ENCODE measurements at regions not wholly inside any gene's neighbourhood (a gene's known extent, or its start where the extent isn't known, plus 50 kb on each side); places are given as distances from the start of the nearest gene placed in this dataset.
A peak's percentile ranks its signal among the peaks of the same experiment; 100 is the strongest.

DNA sequence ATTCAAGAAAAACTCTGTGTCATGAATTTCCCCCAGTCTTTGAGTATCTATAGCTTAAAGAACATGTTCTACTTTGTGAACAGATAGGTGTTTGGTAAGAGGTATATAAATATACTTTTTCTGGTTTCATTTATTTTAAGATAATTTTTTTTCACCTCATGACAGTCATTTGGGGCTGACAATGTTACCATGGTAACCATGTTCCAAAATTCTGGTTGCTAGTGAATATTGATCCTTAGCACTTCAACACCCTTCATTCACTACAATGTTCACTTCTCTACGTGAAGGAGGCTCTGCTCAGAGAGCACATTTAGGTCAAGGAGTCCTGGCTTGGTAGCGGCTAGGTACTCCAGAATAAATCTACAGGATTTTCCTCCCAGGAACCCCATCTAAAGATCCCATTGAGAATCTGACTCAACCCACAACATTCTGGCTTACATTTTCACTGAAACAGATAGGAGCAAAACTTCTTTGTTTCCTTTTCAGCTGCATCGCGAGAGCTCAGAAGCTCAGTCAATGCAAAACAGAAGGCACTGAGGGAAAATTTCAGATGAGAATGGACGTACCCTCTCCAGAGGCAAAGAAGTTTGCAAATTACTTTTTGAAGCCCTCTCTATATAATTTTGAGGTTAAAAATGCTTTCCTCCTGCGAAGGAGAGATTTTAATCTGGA, 93.6 kb downstream of the ARF6 start:
- H2AFZ ChIP-seq = peak overlapping the region; percentile 50
- peaks cover 39% of the 10 kb centered on the region for H3F3A ChIP-seq (ENCODE audit: insufficient read depth)
- in situ Hi-C loops (cut with MboI) = no loop called here
- peak overlapping the region; percentile 53 for H3K4me2 ChIP-seq (ENCODE audit: unreplicated experiment)
- H3K4me1 ChIP-seq (ENCODE audit: insufficient read depth) = peaks cover 42% of the 10 kb centered on the region
- no peaks in the 10 kb centered on the region for H3K9me2 ChIP-seq (ENCODE audit: insufficient read depth)
- H4K20me1 ChIP-seq (ENCODE audit: insufficient read depth) = no peaks in the 10 kb centered on the region
- no peaks in the 10 kb centered on the region for H3K36me3 ChIP-seq (ENCODE audit: low read depth)
- no peaks in the 10 kb centered on the region for H3K27me3 ChIP-seq (replicated peaks; ENCODE audit: insufficient read depth)
- no peak for TF ChIP-seq EZH2 (IDR thresholded peaks at IDR 0.05; ENCODE audit: insufficient read depth, poor library complexity, severe bottlenecking)
- TF ChIP-seq EZH2phosphoT487 (IDR thresholded peaks at IDR 0.05; ENCODE audit: insufficient read depth, low read depth) = no peak
- peak overlapping the region; percentile 70 for H3K27ac ChIP-seq
- H3K9ac ChIP-seq = peak overlapping the region; percentile 38
- H3K4me3 ChIP-seq = no peak overlapping the region
- 54 to 56% methylated on average over 6 of the region's 6 CpGs for WGBS, 2 experiments (ENCODE audit: low coverage in 1 of 2, low lambda C conversion rate in 2 of 2, missing lambda C conversion rate in 2 of 2)
- H3K79me2 ChIP-seq (ENCODE audit: insufficient read depth) = no peaks in the 10 kb centered on the region
- peak; percentile 60 for DNase-seq
- H3K9me3 ChIP-seq (ENCODE audit: low read depth) = no peaks in the 10 kb centered on the region

DNA sequence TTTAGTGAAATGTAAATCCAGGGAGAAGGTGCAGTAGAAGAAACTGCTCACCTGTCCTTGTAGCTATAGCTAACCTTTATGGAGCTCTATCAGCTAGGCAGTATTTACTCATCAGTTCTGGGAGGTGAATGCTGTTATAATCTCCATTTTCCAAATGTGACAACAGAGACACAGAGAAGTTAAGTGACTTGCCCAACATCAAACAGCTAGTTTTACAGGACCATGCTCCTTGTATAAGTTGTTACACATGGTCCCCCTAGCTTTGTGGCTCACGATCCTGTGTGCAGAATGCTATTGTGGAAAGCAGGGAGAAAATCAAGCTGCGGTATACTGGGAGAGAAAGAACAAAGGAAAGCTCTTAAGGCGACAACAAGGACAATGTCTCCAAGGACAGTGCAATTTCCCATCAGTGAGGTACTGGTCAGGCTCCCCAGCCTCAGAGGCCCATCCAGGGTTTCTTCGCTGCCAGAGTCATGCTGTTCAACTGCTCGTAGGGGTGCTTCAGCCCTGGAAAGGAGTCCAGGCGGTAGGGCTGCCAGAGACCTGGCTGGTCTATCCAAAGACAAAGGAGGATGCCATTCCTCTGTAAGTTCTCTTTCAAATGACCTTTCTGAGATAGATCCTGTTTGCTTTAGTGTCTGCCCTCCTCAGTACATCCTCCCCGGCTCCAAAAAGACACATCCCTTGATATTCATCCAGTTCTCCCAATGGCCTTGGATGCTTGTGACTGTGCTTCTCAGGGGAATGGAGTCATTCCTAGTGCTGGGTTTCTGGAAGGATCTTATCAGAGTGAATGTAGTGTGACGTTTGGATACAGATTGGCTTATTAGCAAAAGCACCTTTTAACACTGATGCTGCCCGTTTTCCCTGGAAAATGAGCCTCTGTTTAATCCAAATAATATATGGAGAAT, 95.5 kb downstream of the ARF6 start:
- TF ChIP-seq EZH2 (IDR thresholded peaks at IDR 0.05; ENCODE audit: insufficient read depth, poor library complexity, severe bottlenecking) (no peak), EZH2phosphoT487 (IDR thresholded peaks at IDR 0.05; ENCODE audit: insufficient read depth, low read depth) (no peak)
- 94% methylated on average over 9 of the region's 9 CpGs for WGBS, 2 experiments (ENCODE audit: low coverage in 1 of 2, low lambda C conversion rate in 2 of 2, missing lambda C conversion rate in 2 of 2)
- H4K20me1 ChIP-seq (ENCODE audit: insufficient read depth) = no peaks in the 10 kb centered on the region
- no peaks in the 10 kb centered on the region for H3K9me3 ChIP-seq (ENCODE audit: low read depth)
- H3K4me2 ChIP-seq (ENCODE audit: unreplicated experiment) = no peak overlapping the region
- no peaks in the 10 kb centered on the region for H3K27me3 ChIP-seq (replicated peaks; ENCODE audit: insufficient read depth)
- no peaks in the 10 kb centered on the region for H3K36me3 ChIP-seq (ENCODE audit: low read depth)
- peaks cover 31% of the 10 kb centered on the region for H3F3A ChIP-seq (ENCODE audit: insufficient read depth)
- H3K9ac ChIP-seq = no peak overlapping the region
- H3K9me2 ChIP-seq (ENCODE audit: insufficient read depth) = no peaks in the 10 kb centered on the region
- H3K27ac ChIP-seq = peak overlapping the region; percentile 70
- in situ Hi-C loops (cut with MboI) = no loop called here
- no peak overlapping the region for H2AFZ ChIP-seq
- H3K4me1 ChIP-seq (ENCODE audit: insufficient read depth) = peaks cover 35% of the 10 kb centered on the region
- no peak overlapping the region for H3K4me3 ChIP-seq
- DNase-seq = no peak
- no peaks in the 10 kb centered on the region for H3K79me2 ChIP-seq (ENCODE audit: insufficient read depth)

DNA sequence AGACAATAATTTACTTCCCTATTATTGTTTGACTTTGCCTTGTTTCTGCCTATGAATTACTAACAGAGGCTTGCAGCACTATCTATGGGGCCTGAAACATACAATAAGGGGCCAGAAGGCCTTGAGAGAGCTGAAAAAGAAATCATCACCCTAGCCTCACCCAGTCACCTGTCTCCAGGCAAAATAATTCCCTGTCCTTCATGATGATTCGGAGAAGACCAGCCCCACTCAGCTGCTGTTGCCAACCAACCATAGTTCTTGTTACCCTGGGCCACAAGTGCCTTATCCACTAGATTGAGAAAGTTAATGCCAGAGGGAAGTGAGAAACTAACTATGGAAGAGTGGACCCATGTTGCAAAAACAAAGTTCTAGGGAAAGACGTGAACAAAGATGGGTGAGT, 97.1 kb downstream of the ARF6 start:
- Histone ChIP-seq H4K20me1 (ENCODE audit: insufficient read depth) (no peaks in the 10 kb centered on the region), H3K36me3 (ENCODE audit: low read depth) (no peaks in the 10 kb centered on the region), H3F3A (ENCODE audit: insufficient read depth) (peaks cover 31% of the 10 kb centered on the region), H3K27ac (no peak overlapping the region), H3K79me2 (ENCODE audit: insufficient read depth) (no peaks in the 10 kb centered on the region), H3K4me2 (ENCODE audit: unreplicated experiment) (no peak overlapping the region), H3K27me3 (replicated peaks; ENCODE audit: insufficient read depth) (no peaks in the 10 kb centered on the region), H3K4me1 (ENCODE audit: insufficient read depth) (peaks cover 42% of the 10 kb centered on the region), H2AFZ (no peak overlapping the region), H3K9me3 (ENCODE audit: low read depth) (no peaks in the 10 kb centered on the region), H3K4me3 (no peak overlapping the region), H3K9ac (no peak overlapping the region), H3K9me2 (ENCODE audit: insufficient read depth) (no peaks in the 10 kb centered on the region)
- WGBS, 2 experiments (ENCODE audit: low coverage in 1 of 2, low lambda C conversion rate in 2 of 2, missing lambda C conversion rate in 2 of 2) = 92 to 98% methylated on average over 2 of the region's 2 CpGs
- TF ChIP-seq EZH2 (IDR thresholded peaks at IDR 0.05; ENCODE audit: insufficient read depth, poor library complexity, severe bottlenecking) = no peak
- no peak for TF ChIP-seq EZH2phosphoT487 (IDR thresholded peaks at IDR 0.05; ENCODE audit: insufficient read depth, low read depth)
- in situ Hi-C loops (cut with MboI) = no loop called here
- DNase-seq = no peak

DNA sequence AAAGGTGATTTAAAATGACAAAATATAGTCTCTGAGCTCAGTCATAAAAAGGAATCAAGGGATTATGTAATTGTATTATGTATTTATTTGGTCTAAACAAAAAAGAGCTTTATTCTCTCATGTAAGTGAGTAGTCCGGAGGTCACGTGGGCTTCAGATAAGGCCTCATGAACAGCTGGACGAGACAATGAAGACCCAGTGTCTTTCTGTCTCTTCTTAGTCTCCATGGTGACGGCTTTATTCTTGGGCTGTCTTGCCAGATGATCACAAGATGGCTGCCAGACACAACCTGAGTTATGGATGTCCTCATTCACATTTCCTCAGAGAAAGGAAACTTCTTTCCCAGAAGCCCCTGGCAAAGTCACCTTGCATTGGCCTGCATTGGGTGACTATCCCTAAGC, 98.6 kb downstream of the ARF6 start:
- Histone ChIP-seq H3K9me2 (ENCODE audit: insufficient read depth) (no peaks in the 10 kb centered on the region), H3K4me1 (ENCODE audit: insufficient read depth) (peaks cover 45% of the 10 kb centered on the region), H3F3A (ENCODE audit: insufficient read depth) (peaks cover 32% of the 10 kb centered on the region), H3K27ac (no peak overlapping the region), H3K4me2 (ENCODE audit: unreplicated experiment) (no peak overlapping the region), H3K36me3 (ENCODE audit: low read depth) (no peaks in the 10 kb centered on the region), H3K9ac (no peak overlapping the region), H2AFZ (no peak overlapping the region), H3K27me3 (replicated peaks; ENCODE audit: insufficient read depth) (no peaks in the 10 kb centered on the region), H3K4me3 (no peak overlapping the region), H3K79me2 (ENCODE audit: insufficient read depth) (no peaks in the 10 kb centered on the region), H4K20me1 (ENCODE audit: insufficient read depth) (no peaks in the 10 kb centered on the region), H3K9me3 (ENCODE audit: low read depth) (no peaks in the 10 kb centered on the region)
- no peak for TF ChIP-seq EZH2phosphoT487 (IDR thresholded peaks at IDR 0.05; ENCODE audit: insufficient read depth, low read depth)
- no peak for TF ChIP-seq EZH2 (IDR thresholded peaks at IDR 0.05; ENCODE audit: insufficient read depth, poor library complexity, severe bottlenecking)
- 97 to 99% methylated on average over 4 of the region's 4 CpGs for WGBS, 2 experiments (ENCODE audit: low coverage in 1 of 2, low lambda C conversion rate in 2 of 2, missing lambda C conversion rate in 2 of 2)
- DNase-seq = no peak
- in situ Hi-C loops (cut with MboI) = no loop called here
